Medulla oblongata (tissue), 1 donor: ENCODE measurements at regions not wholly inside any gene's neighbourhood (a gene's known extent, or its start where the extent isn't known, plus 50 kb on each side); places are given as distances from the start of the nearest gene placed in this dataset.

Experiments used
- DNase-seq: peaks from one replicate; pipeline ENCODE4 v3.0.0-alpha.2; 2015; ENCODE audit errors: extremely low spot score

DNA sequence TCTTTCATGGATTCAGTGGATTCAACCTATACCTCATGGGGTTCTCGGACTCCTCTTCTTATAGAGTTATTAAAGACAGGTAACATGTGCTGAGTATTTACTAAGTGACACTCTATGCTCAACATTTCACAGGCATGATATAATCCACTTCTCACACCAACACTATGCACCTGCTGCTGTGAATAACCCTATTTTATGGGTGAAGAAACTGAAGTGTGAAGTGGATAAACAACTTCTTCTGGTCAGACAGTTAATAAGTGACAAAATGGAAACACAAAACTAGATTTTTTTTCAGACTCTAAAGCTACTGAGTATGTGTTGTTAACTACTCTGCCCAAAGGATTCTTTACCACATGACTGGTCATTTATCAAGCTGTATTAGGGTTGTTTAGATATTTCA lies 403.5 kb downstream of the DIPK2A start:
- DNase-seq, result no peak

DNA sequence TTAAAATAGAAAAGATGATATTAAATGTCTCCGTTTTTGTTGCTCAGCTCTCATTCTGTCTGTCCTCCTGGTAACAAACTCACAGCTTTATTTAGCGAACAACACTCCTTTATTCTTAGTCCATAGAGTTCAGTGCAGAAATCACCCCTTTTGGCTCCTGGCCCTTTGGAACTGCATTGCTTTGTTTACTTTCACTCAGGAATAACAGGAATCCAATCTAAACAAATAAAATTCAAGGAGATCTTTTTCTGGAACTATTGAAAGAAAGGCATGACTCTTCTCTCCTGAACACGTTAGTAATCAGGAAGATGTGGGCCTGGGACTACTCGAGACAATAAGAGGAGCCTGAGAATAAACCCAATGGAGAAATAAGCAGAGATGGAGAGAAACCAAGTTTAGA lies 409.2 kb downstream of the DIPK2A start:
- peak; percentile 85 for DNase-seq

DNA sequence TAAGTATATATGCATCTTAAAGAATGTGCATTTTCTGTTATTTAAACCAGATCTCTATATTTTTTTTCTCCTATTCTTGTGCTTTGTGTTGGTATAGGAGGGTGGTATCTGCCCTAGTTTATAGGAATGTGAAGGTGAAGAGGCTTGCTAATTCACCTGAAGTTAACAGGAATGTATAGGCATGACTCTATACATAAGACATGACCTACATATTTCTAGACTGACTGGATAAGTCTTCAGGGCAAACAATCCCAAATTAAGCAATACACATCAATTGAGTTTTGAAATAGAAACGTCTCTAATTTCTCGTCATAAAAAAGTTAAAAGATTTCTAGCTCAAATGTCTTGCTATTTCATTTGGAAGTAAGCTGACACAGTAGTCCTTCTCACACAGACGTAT lies 410.0 kb downstream of the DIPK2A start:
- no peak for DNase-seq

DNA sequence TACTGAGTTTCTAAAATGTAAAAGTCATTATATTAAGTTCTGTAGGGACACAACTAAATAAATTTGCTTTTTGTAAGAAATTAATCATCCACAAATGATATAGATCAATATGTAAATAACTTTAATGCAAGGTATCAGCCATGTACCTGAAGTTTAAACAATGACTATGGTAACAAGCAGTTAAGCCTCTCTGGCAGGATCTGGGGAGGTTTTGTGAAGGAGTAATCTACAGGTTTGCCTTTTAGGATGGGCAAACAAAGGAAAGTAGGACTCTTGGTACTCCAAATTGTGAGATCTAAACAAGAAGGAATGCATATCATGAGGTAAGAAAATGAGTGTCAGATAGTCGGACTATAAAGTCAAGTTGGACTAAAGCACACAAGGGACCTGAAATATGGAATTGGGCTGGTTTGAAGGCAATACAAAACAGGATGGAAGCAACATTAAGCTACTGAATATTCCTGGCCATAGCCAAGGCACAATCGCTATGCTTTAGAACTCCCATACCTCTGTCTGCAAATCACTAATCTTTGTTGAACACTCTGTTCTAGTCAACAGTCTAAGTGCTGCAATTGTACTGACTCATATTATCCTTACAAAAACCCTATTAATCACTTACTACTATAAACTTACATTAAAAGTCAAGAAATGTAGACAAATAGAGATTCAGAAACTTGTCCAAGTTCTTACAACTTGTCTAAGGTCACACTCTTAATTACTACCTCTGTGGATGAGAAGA lies 412.8 kb downstream of the DIPK2A start:
- no peak for DNase-seq

DNA sequence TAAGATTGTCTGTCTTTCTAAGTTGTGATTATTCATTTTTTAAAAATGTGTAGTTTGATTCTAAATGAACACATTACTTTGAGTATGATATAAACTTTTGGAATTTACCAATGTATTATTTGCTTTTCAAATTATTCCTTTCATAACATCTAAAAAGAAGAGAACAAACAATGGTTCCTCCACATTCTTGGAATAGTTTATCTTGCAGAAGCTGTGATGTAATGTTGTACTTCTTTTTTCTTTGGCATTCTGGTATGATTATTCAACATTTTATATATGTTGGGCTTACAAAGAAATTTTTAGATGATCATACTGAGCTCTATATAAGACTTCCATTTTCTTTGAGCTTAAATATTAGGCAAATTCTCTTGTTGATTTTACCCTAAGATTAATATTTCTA lies 419.2 kb downstream of the DIPK2A start:
- DNase-seq, result no peak

DNA sequence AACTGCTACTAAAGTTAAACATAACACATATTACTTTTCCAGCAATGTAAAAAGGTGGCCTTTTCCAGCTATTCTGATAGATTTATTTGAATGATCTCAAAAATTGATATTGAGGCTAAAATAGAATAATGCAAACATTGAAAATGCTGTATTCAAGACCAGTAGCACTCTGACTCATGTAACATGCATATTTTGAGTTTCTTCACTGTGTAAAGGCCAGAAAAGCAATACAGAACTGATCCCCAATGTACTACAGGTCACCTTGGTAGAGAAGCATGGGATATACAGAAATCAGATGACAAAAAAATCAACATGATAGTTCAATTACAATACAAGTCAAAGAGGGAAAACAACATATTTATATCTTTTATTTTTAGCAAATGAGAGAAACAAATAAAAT lies 419.6 kb downstream of the DIPK2A start:
- no peak for DNase-seq

DNA sequence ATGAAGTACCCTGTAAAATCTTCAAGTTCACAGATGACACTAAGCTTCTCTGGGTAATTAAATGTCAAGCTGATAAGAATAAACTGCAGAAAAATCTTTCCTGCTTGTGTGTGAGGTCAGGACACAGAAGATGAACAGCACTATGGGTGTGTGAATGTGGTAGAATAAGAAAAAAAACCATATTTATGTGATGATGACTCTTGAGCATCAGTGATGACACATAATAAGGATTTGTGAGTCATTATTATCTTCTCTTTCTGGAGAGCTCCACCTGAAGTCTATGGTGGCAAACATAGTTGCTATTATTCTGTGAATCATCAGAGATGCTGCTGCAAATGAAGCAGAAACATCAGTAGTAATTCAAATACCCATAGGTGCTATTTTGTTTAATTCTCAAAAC lies 422.4 kb downstream of the DIPK2A start:
- DNase-seq, result no peak

DNA sequence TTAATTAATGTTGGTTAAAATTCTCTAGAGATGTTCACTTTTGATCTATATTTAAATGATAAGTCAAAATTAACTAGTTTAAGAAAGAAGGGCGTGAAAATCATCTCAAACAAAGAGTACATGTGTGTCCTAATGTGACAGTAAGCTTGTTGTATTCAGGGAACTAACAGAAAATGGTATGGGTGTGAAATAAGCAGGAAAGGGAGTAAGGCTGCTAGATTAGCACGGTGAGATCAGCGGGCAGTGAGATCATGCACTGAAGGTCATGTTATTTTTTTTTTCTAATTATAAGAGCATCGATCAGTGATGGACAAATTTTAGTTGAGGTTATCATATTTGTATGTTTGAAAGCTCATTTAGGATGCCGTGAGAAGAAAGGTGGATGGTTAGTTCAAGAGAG lies 430.8 kb downstream of the DIPK2A start:
- DNase-seq, result no peak

DNA sequence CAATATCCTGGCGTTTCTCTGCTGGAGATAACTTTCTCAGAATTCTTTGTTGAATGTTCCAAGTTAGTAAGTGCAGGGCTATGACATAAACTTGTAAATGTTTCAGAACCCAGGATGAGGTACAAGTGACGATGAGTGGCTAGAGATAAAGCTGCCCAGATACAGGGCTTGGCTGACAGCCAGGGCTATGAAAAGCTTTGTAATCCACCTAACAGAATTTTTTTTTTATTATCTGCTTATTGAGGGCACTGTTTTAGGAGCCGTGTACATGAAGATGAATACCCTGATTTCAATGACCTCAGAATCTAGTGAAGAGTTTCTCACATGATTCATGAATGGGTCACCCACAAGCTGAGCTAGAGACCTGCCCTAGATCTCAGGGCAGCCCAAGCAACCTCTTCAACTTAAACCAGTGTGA lies 431.4 kb downstream of the DIPK2A start:
- no peak for DNase-seq

DNA sequence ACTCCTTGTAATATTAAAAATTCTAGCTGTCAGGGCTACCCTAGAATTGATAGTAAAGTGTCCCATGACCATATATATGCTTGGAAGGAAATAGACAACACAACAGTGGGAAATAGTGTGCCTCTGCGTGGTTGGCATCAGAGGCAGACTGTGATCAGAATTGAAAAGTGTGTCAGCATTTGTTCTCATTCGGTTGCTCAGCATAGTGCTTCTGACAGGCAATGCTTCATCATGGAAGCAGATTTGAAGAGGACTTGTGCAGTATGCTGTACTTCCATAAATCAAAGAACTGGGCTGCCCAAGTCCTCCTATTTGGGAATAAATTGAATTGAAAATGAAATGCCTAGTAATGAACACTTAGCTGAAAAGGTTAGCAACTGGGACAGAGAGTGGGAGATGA lies 435.7 kb downstream of the DIPK2A start:
- DNase-seq, result peak; percentile 24

DNA sequence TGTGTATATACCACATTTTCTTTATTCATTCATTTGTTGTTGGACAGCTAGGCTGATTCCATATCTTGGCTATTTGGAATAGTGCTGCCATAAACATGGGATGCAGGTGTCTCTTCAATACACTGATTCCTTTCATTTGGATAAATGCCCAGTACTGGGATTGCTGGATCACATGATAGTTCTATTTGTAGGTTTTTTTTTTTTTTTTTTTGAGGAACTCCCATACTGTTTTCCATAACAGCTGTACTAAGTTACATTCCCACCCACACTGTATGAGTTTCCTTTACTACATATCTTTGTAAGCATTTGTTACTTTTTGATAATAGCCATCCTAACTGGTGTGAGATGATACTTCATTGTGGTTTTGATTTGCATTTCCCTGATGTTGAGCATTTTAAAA lies 437.7 kb downstream of the DIPK2A start:
- DNase-seq, result no peak

DNA sequence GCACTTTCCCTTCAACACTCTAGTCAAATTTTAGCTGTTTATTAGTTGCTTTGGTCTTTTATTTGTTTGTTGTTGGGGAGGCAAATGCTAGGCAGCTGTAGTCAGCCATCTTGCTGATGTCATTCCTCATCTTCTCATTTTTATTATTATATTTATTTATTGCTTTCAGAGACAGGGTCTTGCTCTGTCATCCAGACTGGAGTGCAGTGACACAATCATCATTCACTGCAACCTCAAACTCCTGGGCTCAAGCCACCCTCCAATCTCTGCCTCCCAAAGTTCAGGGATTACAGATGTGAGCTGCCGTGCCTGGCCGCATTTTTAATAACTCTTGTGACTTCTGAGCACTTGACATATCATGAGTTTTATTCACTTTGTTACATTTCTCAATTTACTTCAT lies 441.4 kb downstream of the DIPK2A start:
- no peak for DNase-seq

DNA sequence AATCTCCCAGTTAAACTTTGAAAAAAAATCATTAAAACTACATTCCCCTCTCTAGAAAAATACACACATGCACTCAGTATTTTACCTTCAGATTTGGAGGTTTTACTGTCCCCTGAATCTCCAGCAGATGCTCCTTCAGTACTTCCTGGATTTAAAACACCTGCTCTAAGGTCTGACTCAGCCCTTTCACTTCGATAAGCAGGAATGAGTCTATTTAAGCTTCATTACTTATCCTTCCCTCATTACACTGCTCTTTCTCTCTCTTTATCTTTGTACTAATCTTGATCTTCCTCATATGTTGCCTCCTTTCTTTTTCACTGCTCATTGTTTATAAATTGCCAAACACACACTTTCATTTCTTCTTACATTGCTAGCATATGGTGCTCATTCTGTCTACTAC lies 443.9 kb downstream of the DIPK2A start:
- no peak for DNase-seq

DNA sequence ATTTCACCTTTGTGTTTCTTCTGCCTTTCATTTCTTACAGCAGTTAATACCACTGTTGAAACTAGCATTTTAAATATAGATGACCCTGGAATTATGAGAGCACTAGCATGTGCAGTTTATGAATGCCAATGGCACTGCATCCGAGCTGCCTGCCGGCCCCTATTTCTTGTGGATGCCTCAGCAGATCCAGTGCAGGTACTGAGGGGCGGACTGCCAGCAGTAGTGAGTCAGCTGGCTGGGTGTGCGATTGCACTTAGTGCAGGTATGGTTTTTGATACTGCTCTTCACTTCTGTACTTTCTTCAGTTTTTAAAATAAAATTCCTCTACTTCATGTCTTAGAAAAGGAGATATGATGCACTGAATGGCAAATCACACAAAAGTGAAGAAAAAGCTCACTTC lies 453.0 kb downstream of the DIPK2A start:
- DNase-seq, result no peak

DNA sequence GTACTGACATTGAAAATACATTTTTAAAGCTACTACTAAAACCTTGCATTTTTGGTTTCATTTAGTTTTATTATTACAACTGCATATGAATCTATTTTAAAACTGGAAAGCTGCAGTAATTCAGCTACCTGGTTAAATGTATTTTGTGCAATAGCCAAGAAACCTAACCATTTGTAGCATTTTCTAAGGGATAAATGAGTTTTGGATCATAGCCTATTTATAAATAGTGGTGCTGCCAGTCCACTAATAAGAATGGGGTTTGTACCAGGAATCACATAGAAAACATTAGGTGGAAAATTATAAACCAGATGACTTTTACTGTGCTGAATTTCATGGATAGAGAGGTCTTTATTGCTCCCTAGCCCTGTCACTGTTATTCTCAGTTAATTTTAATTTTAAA lies 454.7 kb downstream of the DIPK2A start:
- DNase-seq, result no peak

DNA sequence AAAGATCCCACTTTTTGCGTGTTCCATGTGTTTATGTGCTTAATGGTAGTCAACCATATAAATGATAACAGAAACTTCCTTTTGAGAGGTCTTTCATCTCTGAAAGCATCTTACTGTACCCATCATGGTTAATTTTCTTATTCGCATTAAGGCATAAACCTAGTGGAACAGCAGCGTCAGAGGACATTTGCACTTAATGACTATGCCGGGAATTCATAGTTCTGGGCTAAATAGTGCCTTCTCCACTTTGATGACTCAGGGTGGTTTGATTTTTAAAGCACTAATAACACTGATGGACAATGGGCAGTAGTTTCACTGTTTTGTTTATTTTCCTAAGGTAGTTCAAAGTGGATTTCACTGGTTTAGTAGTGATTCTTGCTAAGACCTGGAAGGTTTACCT lies 455.3 kb downstream of the DIPK2A start:
- DNase-seq, result no peak

DNA sequence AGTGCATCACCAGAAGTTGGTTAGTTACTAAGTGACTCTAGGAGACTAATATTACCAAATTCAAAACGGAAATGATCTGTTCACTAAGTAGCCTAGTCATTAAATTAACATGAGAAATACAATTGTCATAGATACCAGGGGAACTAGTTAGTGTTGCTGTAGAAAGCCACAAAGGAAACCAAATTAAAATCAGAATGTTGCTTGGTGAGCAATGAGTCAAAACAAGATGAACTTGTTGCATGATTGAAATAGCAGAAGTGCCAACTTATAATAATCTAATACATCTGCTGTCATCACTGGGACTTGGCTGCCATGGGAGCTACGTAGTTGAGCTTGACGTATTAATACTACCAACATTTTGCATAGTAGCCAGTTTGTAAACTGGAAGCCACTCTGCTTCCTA lies 458.1 kb downstream of the DIPK2A start:
- no peak for DNase-seq

DNA sequence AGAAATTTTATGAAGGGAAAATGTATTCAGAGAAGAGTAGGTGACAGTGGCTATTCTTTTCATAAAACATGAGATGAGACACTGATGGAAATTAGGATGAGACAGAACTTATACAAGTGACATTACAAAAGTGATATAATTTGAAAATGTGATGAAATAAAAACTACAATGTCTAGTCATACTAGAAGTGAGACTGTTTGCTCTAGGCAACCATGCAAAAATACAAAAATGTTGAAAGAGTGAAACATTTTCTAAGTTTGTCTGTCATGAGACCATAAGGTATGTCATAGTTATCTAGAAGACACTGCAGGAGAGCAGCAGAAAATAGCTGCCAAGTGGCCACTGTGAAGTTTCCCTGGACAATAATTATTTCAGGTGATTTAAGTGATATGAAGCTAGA lies 459.5 kb downstream of the DIPK2A start:
- no peak for DNase-seq

DNA sequence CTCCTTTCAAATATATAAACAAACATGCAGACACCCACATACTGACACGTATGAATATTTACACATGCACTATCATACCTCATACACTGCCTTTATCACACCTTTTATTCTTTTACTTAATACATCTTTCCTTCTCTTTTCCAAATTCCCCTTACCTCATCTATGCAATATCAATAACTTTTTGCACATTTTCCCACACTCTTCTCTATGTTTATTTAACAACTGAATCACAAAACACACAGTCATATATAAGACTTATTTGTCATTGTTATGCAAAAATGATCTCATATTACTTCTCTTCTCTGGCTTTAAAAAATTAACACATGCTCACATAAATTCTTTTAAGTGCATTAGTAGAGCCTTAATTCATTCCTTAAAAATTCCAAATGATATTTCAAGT lies 461.4 kb downstream of the DIPK2A start:
- DNase-seq, result no peak

DNA sequence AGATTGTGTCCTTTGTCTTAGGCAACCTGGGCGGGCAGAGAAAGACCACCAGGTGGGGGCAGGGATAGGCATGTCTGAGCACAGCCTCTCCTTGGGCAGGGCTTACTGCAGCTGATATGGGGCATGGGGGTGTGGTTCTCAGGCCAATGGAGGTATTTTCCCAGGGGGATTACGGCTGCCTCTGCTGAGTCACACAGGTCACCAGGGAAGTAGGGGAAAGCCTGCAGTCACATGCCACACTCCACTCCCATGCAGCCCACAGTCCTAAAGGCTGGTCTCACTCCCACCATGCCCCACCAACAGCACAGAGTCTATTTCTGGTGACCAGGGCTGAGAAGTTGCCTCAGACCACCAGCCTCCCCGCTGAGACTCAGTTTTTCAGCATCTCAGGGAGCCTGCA lies 466.4 kb downstream of the DIPK2A start:
- DNase-seq, result no peak

DNA sequence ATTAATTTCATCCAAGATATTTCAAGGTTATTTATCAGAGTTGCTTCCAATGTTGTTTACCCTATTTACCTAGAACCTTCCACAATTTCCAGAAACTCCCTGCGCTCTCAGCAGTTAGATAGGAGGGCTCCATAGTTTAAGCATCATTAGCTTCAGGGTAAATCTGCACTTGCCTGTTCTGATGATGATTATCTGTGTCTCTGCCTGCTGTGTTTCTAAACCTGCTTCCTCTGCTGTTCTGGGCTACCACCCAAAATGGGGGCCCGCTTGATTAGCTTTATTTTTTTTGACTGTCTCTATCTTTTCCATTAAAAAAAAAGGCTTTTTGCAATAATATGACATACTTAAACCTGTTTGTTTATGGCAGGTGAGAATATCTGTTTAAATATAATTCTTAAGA lies 472.4 kb downstream of the DIPK2A start:
- DNase-seq, result no peak

DNA sequence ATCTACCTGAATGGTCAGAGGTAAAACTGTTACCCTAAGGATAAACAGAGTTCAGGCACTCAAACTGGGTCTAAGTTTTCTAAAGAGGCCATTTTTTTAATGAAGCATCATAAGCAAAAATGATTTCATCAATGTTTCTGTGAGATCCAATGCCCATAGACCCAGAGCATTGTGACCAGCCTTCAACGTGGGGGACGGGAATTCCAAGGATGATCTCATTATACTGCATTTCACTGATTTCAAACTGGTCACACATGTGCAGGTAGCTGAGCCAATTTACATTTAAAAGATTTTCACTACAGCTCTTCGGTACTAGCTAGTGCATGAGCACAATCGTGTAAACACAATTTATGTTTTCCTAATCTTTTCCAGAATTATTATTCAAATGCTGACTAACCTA lies 472.9 kb downstream of the DIPK2A start:
- no peak for DNase-seq

DNA sequence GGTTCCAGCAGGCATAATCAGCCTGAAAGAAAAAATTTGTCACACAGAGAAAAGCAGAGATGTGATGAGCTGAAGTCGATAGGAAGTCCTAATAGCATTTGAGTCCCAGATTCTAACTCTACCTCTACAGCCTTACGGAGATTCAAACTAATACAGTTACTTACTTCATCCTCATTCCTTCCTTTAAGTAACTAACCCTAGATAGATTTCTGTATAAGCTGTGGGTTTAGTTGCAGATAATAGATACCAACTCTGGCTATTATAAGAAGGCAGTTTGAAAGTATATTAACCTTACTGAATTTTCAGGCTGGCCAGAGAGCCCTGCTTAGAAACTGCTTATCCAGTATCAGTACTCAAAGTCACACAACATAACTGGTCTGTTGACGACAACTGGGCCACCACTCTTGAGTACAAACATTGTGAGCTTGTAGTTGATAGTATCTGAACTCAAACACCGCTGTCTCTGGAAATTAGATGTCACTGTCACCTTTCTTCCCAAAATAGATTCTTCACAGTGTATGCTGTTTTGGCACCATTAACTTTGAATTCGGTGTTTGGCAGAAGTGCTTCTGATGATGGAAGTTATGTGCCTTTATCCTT lies 484.3 kb downstream of the DIPK2A start:
- DNase-seq, result no peak

DNA sequence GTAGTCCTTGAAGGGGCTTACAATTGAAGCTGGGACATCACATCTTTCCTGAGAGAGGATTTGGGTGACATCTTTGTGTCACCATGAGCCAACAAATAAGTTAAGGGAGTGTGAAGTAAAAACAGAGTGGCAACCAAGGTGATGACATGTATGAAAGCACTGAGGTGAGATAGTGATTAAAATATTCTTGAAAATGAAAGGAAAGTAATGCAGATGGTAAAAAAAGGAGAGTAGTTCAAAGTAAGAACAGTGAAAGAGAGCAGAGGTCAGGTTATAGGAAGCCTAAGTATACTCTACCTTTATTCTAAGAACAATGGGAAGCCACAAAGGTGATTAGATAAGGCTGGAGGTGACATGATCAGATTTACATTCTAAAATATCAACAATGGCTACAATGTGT lies 486.1 kb downstream of the DIPK2A start:
- no peak for DNase-seq
